ENCODE measurements at regions not wholly inside any gene's neighbourhood (a gene's known extent, or its start where the extent isn't known, plus 50 kb on each side); places are given as distances from the start of the nearest gene placed in this dataset.

- DNase-seq (no peak), ATAC-seq (ENCODE audit: poor library complexity) (no peak)
- intact Hi-C loops (cut with DNase I), result no loop called here
Measured at GRCh38 chr15:39396979-39397615, 183.8 kb upstream of the THBS1 start.

- intact Hi-C loops (cut with DNase I), result no loop called here
- ATAC-seq (ENCODE audit: poor library complexity) (no peak), DNase-seq (no peak)
Measured at GRCh38 chr15:39397883-39398282, 183.0 kb upstream of the THBS1 start.

GRCh38 chr15:39399600-39399999 lies 181.3 kb upstream of the THBS1 start:
- ATAC-seq (ENCODE audit: poor library complexity), result no peak
- DNase-seq, result no peak
- intact Hi-C loops (cut with DNase I), result no loop called here

GRCh38 chr15:39400002-39400401 lies 180.9 kb upstream of the THBS1 start:
- DNase-seq (no peak), ATAC-seq (ENCODE audit: poor library complexity) (no peak)
- intact Hi-C loops (cut with DNase I), result no loop called here

GRCh38 chr15:39400821-39401550 lies 179.9 kb upstream of the THBS1 start:
- ATAC-seq (ENCODE audit: poor library complexity), result no peak
- intact Hi-C loops (cut with DNase I), result no loop called here
- DNase-seq, result no peak

GRCh38 chr15:39403640-39404117 lies 177.2 kb upstream of the THBS1 start:
- ATAC-seq (ENCODE audit: poor library complexity) (peak; percentile 45), DNase-seq (no peak)
- intact Hi-C loops (cut with DNase I), result no loop called here

GRCh38 chr15:39404767-39405181 lies 176.1 kb upstream of the THBS1 start:
- intact Hi-C loops (cut with DNase I), result no loop called here

GRCh38 chr15:39406485-39406884 lies 174.4 kb upstream of the THBS1 start:
- DNase-seq (no peak), ATAC-seq (ENCODE audit: poor library complexity) (no peak)
- intact Hi-C loops (cut with DNase I), result no loop called here

More at GRCh38 chr15:39404767-39405181, 176.1 kb upstream of the THBS1 start:
- peak; percentile 80 for ATAC-seq (ENCODE audit: poor library complexity)
- no peak for DNase-seq

GRCh38 chr15:39407116-39407515 lies 173.8 kb upstream of the THBS1 start:
- intact Hi-C loops (cut with DNase I), result no loop called here
- DNase-seq (no peak), ATAC-seq (ENCODE audit: poor library complexity) (no peak)

GRCh38 chr15:39409876-39410530 lies 170.9 kb upstream of the THBS1 start:
- intact Hi-C loops (cut with DNase I), result no loop called here
- ATAC-seq (ENCODE audit: poor library complexity), result no peak
- DNase-seq, result no peak

GRCh38 chr15:39411102-39411989 lies 169.5 kb upstream of the THBS1 start:
- DNase-seq (no peak), ATAC-seq (ENCODE audit: poor library complexity) (no peak)
- intact Hi-C loops (cut with DNase I), result no loop called here

GRCh38 chr15:39413558-39413957 lies 167.3 kb upstream of the THBS1 start:
- intact Hi-C loops (cut with DNase I), result no loop called here
- no peak for ATAC-seq (ENCODE audit: poor library complexity)

GRCh38 chr15:39414201-39414600 lies 166.7 kb upstream of the THBS1 start:
- no peak for DNase-seq
- ATAC-seq (ENCODE audit: poor library complexity), result no peak
- intact Hi-C loops (cut with DNase I), result no loop called here

More at GRCh38 chr15:39413558-39413957, 167.3 kb upstream of the THBS1 start:
- no peak for DNase-seq

- intact Hi-C loops (cut with DNase I), result no loop called here
- no peak for DNase-seq
Measured at GRCh38 chr15:39415634-39416033, 165.2 kb upstream of the THBS1 start.

GRCh38 chr15:39416258-39416657 lies 164.6 kb upstream of the THBS1 start:
- ATAC-seq (ENCODE audit: poor library complexity) (no peak), DNase-seq (no peak)
- intact Hi-C loops (cut with DNase I), result no loop called here

More at GRCh38 chr15:39415634-39416033, 165.2 kb upstream of the THBS1 start:
- no peak for ATAC-seq (ENCODE audit: poor library complexity)

- no peak for DNase-seq
- ATAC-seq (ENCODE audit: poor library complexity), result no peak
- intact Hi-C loops (cut with DNase I), result no loop called here
Measured at GRCh38 chr15:39417366-39418134, 163.3 kb upstream of the THBS1 start.

- DNase-seq (no peak), ATAC-seq (ENCODE audit: poor library complexity) (no peak)
- intact Hi-C loops (cut with DNase I), result no loop called here
Measured at GRCh38 chr15:39419651-39420050, 161.2 kb upstream of the THBS1 start.

All from Right ventricle myocardium superior (tissue), 1 donor.